ENCODE measurements at regions not wholly inside any gene's neighbourhood (a gene's known extent, or its start where the extent isn't known, plus 50 kb on each side); places are given as distances from the start of the nearest gene placed in this dataset.
"Not testable (repeated sequence)": the region's sequence is repeated elsewhere in the genome, so short reads cannot be mapped to it uniquely, and the experiment has no call there.

GRCh38 chr13:89082623-89083022 lies 1411.5 kb downstream of the SLITRK5 start:
- no peak for DNase-seq
- Mint-ChIP-seq H3K4me3 (no peak overlapping the region), H3K27ac (no peak overlapping the region), H3K4me1 (no peaks in the 10 kb centered on the region), H3K9me3 (peaks cover 0 to 15% (median 4%) of the 10 kb centered on the region in 7 donors), H3K27me3 (no peaks in the 10 kb centered on the region), H3K36me3 (no peaks in the 10 kb centered on the region)
- Histone ChIP-seq H3K27me3 (ENCODE audit: control insufficient read depth, insufficient read depth, low read length) (no peaks in the 10 kb centered on the region), H3K4me1 (ENCODE audit: control insufficient read depth, insufficient read depth, low read length, poor library complexity, severe bottlenecking) (no peaks in the 10 kb centered on the region), H3K27ac (ENCODE audit: insufficient read depth, low read length, poor library complexity, severe bottlenecking) (no peak overlapping the region), H3K36me3 (ENCODE audit: control insufficient read depth, insufficient read depth, low read length) (no peaks in the 10 kb centered on the region), H3K4me3 (ENCODE audit: low read depth, low read length) (no peak overlapping the region), H3K9me3 (ENCODE audit: control insufficient read depth in 2 of 2, low read length in 2 of 2) (peaks cover 4 to 17% of the 10 kb centered on the region in 2 experiments)
- no peak for ATAC-seq (ENCODE audit: low read depth in 2 of 2)

GRCh38 chr13:89088107-89088506 lies 1416.9 kb downstream of the SLITRK5 start:
- peaks cover 4 to 14% of the 10 kb centered on the region in 2 experiments for H3K9me3 ChIP-seq (ENCODE audit: control insufficient read depth in 2 of 2, low read length in 2 of 2)
- not testable (repeated sequence) for DNase-seq; H3K4me3 ChIP-seq (ENCODE audit: low read depth, low read length); H3K36me3 ChIP-seq (ENCODE audit: control insufficient read depth, insufficient read depth, low read length); H3K9me3 Mint-ChIP-seq; H3K27me3 ChIP-seq (ENCODE audit: control insufficient read depth, insufficient read depth, low read length); H3K36me3 Mint-ChIP-seq; H3K4me3 Mint-ChIP-seq; H3K4me1 Mint-ChIP-seq; H3K27me3 Mint-ChIP-seq; ATAC-seq (ENCODE audit: low read depth in 2 of 2); H3K4me1 ChIP-seq (ENCODE audit: control insufficient read depth, insufficient read depth, low read length, poor library complexity, severe bottlenecking); H3K27ac ChIP-seq (ENCODE audit: insufficient read depth, low read length, poor library complexity, severe bottlenecking); H3K27ac Mint-ChIP-seq

DNA sequence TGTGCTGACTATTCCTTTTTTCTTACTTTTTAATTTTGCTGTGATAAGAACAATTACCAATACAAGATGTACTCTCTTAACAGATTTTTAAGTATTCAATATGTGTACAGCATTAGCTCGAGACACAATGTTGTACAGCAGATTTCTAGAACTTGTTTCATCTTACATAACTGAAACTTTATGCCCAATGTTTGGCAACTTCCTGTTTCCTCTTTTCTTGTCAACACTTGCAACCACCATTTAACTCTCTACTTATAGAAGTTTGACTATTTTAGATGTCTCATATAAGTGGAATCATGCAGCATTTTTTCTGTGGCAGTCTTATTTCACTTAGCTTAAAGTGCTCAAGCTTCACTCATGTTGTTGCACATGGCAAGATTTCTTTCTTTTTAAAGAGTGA lies 1426.8 kb downstream of the SLITRK5 start:
- H3K4me3 Mint-ChIP-seq = no peak overlapping the region
- H3K27ac Mint-ChIP-seq = no peak overlapping the region
- ATAC-seq (ENCODE audit: low read depth in 2 of 2) = no peak
- peaks cover 5 to 11% (median 8%) of the 10 kb centered on the region in 7 donors for H3K9me3 Mint-ChIP-seq
- no peaks in the 10 kb centered on the region for H3K9me3 ChIP-seq (ENCODE audit: control insufficient read depth in 2 of 2, low read length in 2 of 2)
- H3K4me1 ChIP-seq (ENCODE audit: control insufficient read depth, insufficient read depth, low read length, poor library complexity, severe bottlenecking) = no peaks in the 10 kb centered on the region
- no peaks in the 10 kb centered on the region for H3K4me1 Mint-ChIP-seq
- no peaks in the 10 kb centered on the region for H3K36me3 Mint-ChIP-seq
- H3K27me3 Mint-ChIP-seq = no peaks in the 10 kb centered on the region
- no peaks in the 10 kb centered on the region for H3K27me3 ChIP-seq (ENCODE audit: control insufficient read depth, insufficient read depth, low read length)
- H3K4me3 ChIP-seq (ENCODE audit: low read depth, low read length) = no peak overlapping the region
- H3K36me3 ChIP-seq (ENCODE audit: control insufficient read depth, insufficient read depth, low read length) = no peaks in the 10 kb centered on the region
- no peak overlapping the region for H3K27ac ChIP-seq (ENCODE audit: insufficient read depth, low read length, poor library complexity, severe bottlenecking)
- no peak for DNase-seq

DNA sequence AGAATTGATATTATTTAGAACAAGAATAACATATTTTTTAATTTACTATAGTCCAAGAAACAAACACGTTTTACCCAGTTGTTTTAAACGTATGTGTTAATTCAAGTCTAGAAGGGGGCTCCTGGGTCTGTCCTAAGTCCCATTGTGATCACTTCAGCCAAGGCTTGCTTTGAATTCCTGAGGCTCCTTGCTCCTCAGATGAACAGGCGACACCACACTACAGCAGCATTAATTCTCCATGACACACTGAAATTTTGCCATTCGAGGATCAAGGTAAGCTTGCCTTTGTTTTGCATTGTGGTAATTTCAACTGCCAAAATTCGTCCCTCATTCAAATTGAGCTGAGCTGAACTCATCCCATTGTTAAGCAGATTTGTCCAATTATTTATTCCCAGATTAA lies 1442.6 kb downstream of the SLITRK5 start:
- no peak for ATAC-seq (ENCODE audit: low read depth in 2 of 2)

DNA sequence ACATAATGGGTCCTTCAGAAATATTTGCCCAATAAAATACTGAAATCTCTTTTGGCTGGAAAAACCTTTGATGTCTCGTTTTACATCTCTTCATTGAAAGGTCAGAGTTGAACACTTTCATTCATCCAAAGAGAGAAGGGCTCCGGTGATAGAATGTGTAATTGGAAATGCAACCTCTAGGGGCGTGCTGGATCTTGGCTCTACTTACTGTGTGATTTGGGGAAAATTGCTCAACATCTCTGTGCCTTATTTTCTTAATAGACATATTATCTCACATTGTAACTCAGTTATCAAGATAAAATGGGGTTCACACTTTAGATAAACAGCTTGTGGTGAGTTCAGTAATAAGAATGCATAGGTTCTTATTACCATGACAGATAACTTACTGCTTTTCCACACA lies 1444.1 kb downstream of the SLITRK5 start:
- ATAC-seq (ENCODE audit: low read depth in 2 of 2) (no peak), DNase-seq (no peak)
- H3K4me3 ChIP-seq (ENCODE audit: low read depth, low read length) = no peak overlapping the region
- no peaks in the 10 kb centered on the region for H3K4me1 ChIP-seq (ENCODE audit: control insufficient read depth, insufficient read depth, low read length, poor library complexity, severe bottlenecking)
- no peaks in the 10 kb centered on the region for H3K27me3 ChIP-seq (ENCODE audit: control insufficient read depth, insufficient read depth, low read length)
- H3K9me3 Mint-ChIP-seq = peaks cover 0 to 9% (median 6%) of the 10 kb centered on the region in 7 donors
- H3K9me3 ChIP-seq (ENCODE audit: control insufficient read depth in 2 of 2, low read length in 2 of 2) = peaks cover 3 to 4% of the 10 kb centered on the region in 2 experiments
- no peaks in the 10 kb centered on the region for H3K27me3 Mint-ChIP-seq
- no peak overlapping the region for H3K27ac ChIP-seq (ENCODE audit: insufficient read depth, low read length, poor library complexity, severe bottlenecking)
- no peaks in the 10 kb centered on the region for H3K4me1 Mint-ChIP-seq
- H3K4me3 Mint-ChIP-seq = no peak overlapping the region
- no peak overlapping the region for H3K27ac Mint-ChIP-seq
- no peaks in the 10 kb centered on the region for H3K36me3 ChIP-seq (ENCODE audit: control insufficient read depth, insufficient read depth, low read length)
- H3K36me3 Mint-ChIP-seq = no peaks in the 10 kb centered on the region

More for the DNA sequence above, 1442.6 kb downstream of the SLITRK5 start:
- no peak for DNase-seq
- Mint-ChIP-seq H3K4me1 (no peaks in the 10 kb centered on the region), H3K27me3 (no peaks in the 10 kb centered on the region), H3K4me3 (no peak overlapping the region), H3K9me3 (peaks cover 0 to 10% (median 2%) of the 10 kb centered on the region in 7 donors), H3K27ac (no peak overlapping the region), H3K36me3 (no peaks in the 10 kb centered on the region)
- no peak overlapping the region for H3K4me3 ChIP-seq (ENCODE audit: low read depth, low read length)
- H3K4me1 ChIP-seq (ENCODE audit: control insufficient read depth, insufficient read depth, low read length, poor library complexity, severe bottlenecking) = no peaks in the 10 kb centered on the region
- H3K27ac ChIP-seq (ENCODE audit: insufficient read depth, low read length, poor library complexity, severe bottlenecking) = no peak overlapping the region
- peaks cover 2 to 4% of the 10 kb centered on the region in 2 experiments for H3K9me3 ChIP-seq (ENCODE audit: control insufficient read depth in 2 of 2, low read length in 2 of 2)
- no peaks in the 10 kb centered on the region for H3K36me3 ChIP-seq (ENCODE audit: control insufficient read depth, insufficient read depth, low read length)
- no peaks in the 10 kb centered on the region for H3K27me3 ChIP-seq (ENCODE audit: control insufficient read depth, insufficient read depth, low read length)

DNA sequence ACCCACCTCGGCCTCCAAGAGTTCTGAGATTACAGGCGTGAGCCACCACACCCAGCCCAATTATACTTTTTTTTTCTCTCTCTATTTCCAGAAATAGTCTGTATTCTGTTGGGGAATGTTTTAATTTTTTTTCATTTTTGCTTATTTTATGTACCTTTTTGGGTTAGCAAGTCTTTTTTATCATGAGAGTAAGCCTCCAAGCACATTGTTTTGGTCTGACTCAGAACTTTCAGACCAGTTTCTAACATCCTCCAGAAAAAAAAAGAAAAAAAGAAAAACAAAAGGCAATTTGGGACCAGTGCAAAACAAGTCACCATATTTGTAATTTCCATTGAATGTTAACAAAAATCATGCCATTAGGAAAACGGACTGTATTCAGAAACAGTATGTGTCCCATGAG lies 1465.5 kb downstream of the SLITRK5 start:
- Histone ChIP-seq H3K4me1 (ENCODE audit: control insufficient read depth, insufficient read depth, low read length, poor library complexity, severe bottlenecking) (no peaks in the 10 kb centered on the region), H3K27me3 (ENCODE audit: control insufficient read depth, insufficient read depth, low read length) (no peaks in the 10 kb centered on the region), H3K4me3 (ENCODE audit: low read depth, low read length) (no peak overlapping the region), H3K27ac (ENCODE audit: insufficient read depth, low read length, poor library complexity, severe bottlenecking) (no peak overlapping the region), H3K9me3 (ENCODE audit: control insufficient read depth in 2 of 2, low read length in 2 of 2) (no peaks in the 10 kb centered on the region), H3K36me3 (ENCODE audit: control insufficient read depth, insufficient read depth, low read length) (no peaks in the 10 kb centered on the region)
- H3K4me3 Mint-ChIP-seq = no peak overlapping the region
- ATAC-seq (ENCODE audit: low read depth in 2 of 2) (no peak), DNase-seq (no peak)
- H3K36me3 Mint-ChIP-seq = no peaks in the 10 kb centered on the region
- peaks cover 0 to 11% (median 4%) of the 10 kb centered on the region in 7 donors for H3K9me3 Mint-ChIP-seq
- H3K27ac Mint-ChIP-seq = no peak overlapping the region
- no peaks in the 10 kb centered on the region for H3K4me1 Mint-ChIP-seq
- no peaks in the 10 kb centered on the region for H3K27me3 Mint-ChIP-seq

- no peaks in the 10 kb centered on the region for H3K9me3 ChIP-seq (ENCODE audit: control insufficient read depth in 2 of 2, low read length in 2 of 2)
- Mint-ChIP-seq H3K36me3 (no peaks in the 10 kb centered on the region), H3K4me3 (no peak overlapping the region), H3K9me3 (peaks cover 0 to 26% (median 5%) of the 10 kb centered on the region in 7 donors), H3K27me3 (no peaks in the 10 kb centered on the region), H3K4me1 (peaks cover 0 to 1% (median 0%) of the 10 kb centered on the region in 4 donors), H3K27ac (no peak overlapping the region)
- DNase-seq = no peak
- no peaks in the 10 kb centered on the region for H3K36me3 ChIP-seq (ENCODE audit: control insufficient read depth, insufficient read depth, low read length)
- H3K4me1 ChIP-seq (ENCODE audit: control insufficient read depth, insufficient read depth, low read length, poor library complexity, severe bottlenecking) = no peaks in the 10 kb centered on the region
- no peak overlapping the region for H3K4me3 ChIP-seq (ENCODE audit: low read depth, low read length)
- no peaks in the 10 kb centered on the region for H3K27me3 ChIP-seq (ENCODE audit: control insufficient read depth, insufficient read depth, low read length)
- ATAC-seq (ENCODE audit: low read depth in 2 of 2) = no peak
- H3K27ac ChIP-seq (ENCODE audit: insufficient read depth, low read length, poor library complexity, severe bottlenecking) = no peak overlapping the region
These were observed 1479.2 kb downstream of the SLITRK5 start for GRCh38 chr13:89150362-89150761.

DNA sequence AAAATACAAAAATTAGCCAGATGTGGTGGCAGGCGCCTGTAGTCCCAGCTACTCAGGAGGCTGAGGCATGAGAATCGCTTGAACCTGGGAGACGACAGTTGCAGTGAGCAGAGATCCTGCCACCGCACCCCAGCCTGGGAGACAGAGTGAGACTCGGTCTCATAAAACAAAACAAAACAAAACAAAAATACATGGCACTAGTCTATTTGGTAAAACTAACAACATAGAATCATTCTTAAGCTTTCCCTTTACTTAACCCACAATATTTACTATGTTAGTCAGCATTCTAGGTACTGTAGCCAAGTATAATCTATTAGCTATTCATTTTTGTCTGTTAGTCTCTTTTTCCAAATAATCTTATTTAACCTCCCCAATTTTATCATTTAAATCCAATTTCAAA lies 1482.8 kb downstream of the SLITRK5 start:
- Mint-ChIP-seq H3K9me3 (peaks cover 0 to 10% (median 5%) of the 10 kb centered on the region in 7 donors), H3K27ac (no peak overlapping the region), H3K4me1 (no peaks in the 10 kb centered on the region), H3K27me3 (no peaks in the 10 kb centered on the region), H3K36me3 (no peaks in the 10 kb centered on the region), H3K4me3 (no peak overlapping the region)
- Histone ChIP-seq H3K4me1 (ENCODE audit: control insufficient read depth, insufficient read depth, low read length, poor library complexity, severe bottlenecking) (no peaks in the 10 kb centered on the region), H3K4me3 (ENCODE audit: low read depth, low read length) (no peak overlapping the region), H3K27ac (ENCODE audit: insufficient read depth, low read length, poor library complexity, severe bottlenecking) (no peak overlapping the region), H3K27me3 (ENCODE audit: control insufficient read depth, insufficient read depth, low read length) (no peaks in the 10 kb centered on the region), H3K9me3 (ENCODE audit: control insufficient read depth in 2 of 2, low read length in 2 of 2) (no peaks in the 10 kb centered on the region), H3K36me3 (ENCODE audit: control insufficient read depth, insufficient read depth, low read length) (no peaks in the 10 kb centered on the region)
- DNase-seq (no peak), ATAC-seq (ENCODE audit: low read depth in 2 of 2) (no peak)

Data from CD4-positive, CD25-positive, alpha-beta regulatory T cell (primary cell).